G401.6 (cell line): ENCODE measurements at regions not wholly inside any gene's neighbourhood (a gene's known extent, or its start where the extent isn't known, plus 50 kb on each side); places are given as distances from the start of the nearest gene placed in this dataset.
"Not testable (repeated sequence)": the region's sequence is repeated elsewhere in the genome, so short reads cannot be mapped to it uniquely, and the experiment has no call there.

ENCODE experiments used
- FAIRE-seq: peaks from 2 replicates; lab custom pipeline; 2012; peaks lifted over from hg19 to GRCh38; lab: Jason Lieb, UNC

- no peak for FAIRE-seq
These were observed 240.7 kb downstream of the TFEC start for GRCh38 chr7:115789901-115790300.

- FAIRE-seq, result not testable (repeated sequence)
These were observed 241.1 kb downstream of the TFEC start for GRCh38 chr7:115789473-115789872.

DNA sequence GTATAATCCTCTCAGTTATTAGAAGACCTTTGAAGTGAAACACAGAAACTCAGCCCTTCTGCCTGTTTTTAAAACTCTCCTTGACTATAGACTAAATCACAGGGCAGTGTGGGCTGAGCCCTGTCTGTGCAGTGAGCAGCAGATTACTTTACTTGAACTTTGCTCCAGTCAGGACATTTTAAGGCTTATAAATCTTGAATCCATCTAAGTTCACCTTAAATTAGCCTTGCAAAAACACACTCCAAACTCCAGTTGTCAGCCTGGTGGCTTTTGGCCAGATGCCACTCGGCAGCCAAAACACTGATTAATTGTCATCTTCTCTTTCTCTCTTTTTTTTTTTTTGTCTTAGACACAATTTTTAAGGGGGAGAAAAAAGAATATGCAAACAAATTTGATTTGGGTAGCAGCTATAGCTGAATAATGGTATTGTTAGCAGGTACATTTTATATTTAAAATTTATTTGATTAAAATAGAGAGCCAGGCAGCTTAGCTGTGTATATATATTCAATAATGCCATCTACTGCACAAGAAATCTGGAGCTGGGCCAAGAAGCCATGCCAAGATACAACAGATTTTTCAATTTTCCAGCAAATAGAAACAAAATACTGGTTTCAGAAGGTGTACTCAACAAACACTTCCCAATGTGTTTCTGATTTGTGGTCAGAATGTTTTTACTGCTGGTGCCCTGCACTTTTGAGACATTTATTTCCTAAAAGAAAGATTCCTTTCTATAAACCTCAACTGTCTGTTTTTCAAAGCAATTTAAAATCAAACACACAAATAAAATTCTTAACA is 247.7 kb downstream of the TFEC start:
- FAIRE-seq, result no peak

DNA sequence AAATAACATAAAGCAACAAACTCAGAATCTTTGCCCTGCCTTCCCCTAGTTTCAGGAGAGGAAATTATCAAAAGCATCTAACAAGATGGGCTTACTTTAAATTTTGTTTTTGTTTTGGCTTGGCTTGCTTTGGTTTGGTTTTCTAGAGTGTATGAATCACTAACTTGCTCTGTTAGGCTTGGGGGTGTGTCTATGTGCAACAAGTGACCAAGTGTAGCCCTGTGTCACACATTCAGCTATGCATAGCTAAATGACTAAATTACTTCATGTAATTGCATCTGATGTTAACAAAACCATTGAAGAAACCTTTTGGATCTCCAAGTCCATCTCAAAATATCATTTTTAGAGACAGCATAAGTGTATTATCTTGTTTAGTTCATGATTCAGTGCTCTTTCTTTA is 251.0 kb downstream of the TFEC start:
- FAIRE-seq, result no peak

DNA sequence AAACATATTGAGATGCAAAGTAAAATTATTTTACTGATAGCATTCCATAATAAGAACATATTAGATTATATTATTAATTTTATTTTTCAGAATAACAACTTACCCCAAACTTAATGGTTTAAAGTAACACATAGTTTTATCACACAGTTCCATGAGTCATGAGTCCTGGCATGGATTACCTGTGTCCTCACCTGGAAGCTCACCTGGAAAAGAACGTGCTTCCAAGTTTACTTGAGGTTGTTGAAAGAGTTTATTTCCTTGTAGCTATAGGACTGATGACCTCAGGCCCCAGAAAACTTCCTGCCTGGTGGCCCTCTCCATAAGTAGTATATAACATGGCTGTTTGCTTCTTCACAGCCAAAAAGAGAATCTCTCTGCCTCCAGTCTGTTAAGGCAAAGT is 254.6 kb downstream of the TFEC start:
- no peak for FAIRE-seq

DNA sequence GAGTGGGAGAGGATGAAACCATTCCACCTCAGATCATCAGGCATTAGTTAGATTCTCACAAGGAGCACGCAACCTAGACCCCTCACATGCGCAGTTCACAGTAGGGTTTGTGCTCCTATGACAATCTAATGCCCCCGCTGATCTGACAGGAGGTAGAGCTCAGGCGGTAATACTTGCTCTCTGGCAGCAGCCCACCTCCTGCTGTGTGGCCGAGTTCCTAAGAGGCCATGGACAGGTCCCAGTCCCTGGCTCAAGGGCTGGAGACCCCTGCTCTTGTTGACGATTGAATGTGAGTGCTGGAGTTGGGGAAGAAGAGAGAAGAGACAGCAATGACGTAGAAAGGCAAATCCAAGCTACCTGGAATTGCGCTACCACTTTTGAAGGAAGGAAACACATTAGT is 267.2 kb downstream of the TFEC start:
- no peak for FAIRE-seq

GRCh38 chr7:115758025-115758424 is 272.5 kb downstream of the TFEC start:
- no peak for FAIRE-seq

DNA sequence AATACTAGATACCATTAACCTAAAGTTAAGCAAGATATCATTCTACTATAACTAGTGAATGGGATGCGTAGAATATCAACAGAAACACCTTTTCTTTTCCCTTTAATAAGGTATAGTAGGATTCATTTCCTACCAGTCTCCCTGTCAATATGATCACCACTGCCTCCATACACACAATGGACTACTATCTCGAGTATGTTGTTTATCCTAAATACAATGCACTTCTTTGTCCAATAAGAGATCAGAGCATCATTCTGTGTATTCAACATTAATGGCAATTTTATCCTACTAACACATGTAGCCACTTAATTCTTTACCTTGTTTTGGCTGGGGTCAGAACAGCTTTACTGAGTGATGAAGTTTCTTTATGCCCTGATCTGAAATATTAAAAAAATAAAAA is 276.3 kb downstream of the TFEC start:
- no peak for FAIRE-seq

- no peak for FAIRE-seq
These were observed 280.6 kb downstream of the TFEC start for GRCh38 chr7:115749924-115750323.

DNA sequence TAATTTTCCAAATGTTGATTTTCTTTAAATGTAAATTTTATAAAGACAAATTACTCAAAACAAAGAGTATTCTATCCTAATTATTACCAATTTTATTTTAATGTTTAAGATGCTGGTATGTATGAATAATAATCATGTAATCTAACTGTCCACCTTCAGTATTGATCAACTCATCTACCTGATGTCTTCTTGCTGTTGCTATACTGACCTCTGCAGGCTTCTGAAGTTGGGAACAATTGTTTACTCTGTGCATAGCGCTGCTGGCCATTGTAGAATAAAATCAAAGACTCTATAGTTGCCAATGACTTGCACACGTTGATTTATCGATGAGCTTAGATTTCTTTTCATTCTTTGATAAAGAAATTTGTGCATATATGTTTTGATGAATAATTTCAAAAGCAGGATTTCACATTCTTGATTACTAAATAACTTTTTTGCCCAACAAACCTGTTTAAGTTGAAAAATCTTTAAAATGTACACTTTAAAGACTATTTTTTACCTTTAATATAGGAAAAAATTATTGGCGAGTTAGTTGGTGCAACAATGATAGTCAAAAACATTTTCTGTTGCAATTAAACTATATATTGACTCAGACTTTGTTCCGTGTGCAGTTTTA is 282.3 kb downstream of the TFEC start:
- FAIRE-seq, result peak; percentile 82

DNA sequence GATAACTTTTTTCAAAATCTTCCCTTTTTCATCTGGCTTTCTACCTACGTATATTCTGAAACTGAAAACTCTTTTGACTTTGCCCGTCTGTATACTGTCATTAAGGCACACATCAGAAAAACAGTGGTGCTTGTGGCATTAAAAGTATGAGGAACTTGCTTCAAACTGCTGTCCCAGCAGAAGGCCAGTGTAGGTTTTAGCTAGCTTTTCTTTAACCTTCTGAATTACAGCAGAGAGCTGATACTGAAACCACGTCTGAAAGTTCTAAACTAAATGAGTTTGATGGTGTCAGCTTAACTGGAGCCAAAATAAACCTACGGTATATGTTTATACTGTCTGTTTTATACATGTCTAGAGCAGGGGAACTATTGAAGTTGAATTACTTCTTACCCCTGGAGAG is 283.4 kb downstream of the TFEC start:
- no peak for FAIRE-seq

DNA sequence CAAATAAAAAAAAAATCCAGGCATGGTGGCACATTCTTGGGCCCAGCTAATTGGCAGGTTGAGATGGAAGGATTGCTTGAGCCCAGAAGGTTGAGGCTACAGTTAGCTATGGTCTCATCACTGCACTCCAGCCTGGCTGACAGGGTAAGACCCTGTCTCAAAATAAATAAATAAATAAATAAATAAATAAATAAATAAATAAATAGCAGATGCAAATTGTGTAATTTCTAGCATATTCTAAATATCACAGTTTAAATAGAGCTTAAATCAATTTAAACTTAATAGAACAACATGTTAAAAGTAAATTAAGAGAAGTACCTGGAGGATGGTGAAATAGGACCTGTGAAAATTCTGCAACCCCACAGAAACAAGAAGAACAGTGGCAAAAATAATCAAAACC is 290.5 kb downstream of the TFEC start:
- no peak for FAIRE-seq

GRCh38 chr7:115734641-115735040 is 295.9 kb downstream of the TFEC start:
- FAIRE-seq, result no peak

DNA sequence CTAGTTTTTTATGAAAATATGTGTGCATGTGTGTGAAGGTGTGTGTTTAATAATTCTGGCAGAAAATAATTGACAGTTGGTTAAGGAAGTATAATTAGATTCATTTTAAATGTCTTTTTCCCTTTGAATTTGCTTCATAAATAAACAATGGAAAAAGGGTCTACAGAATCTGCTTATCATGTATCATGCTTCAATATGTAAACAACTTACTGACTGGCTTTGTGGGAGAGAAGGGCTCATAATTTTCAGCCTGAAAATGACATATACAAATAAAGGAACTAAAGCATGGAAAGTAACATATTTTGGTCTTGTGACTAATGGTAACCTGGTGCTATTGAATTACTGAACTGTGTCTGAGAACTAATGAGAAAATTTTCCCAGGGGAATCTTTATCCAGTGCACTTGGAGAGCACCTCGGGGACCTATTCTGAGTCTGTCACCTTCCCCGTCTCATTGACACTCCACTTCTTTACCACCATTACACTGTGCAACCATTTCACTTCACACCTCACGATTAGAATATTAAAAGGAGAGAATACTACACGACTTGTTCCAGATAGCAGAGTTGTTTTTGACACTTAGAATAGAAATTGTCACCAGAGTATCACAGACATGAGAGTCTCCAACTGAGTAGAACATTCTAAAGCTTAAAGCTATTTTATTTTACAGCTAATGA is 298.6 kb downstream of the TFEC start:
- FAIRE-seq, result no peak

DNA sequence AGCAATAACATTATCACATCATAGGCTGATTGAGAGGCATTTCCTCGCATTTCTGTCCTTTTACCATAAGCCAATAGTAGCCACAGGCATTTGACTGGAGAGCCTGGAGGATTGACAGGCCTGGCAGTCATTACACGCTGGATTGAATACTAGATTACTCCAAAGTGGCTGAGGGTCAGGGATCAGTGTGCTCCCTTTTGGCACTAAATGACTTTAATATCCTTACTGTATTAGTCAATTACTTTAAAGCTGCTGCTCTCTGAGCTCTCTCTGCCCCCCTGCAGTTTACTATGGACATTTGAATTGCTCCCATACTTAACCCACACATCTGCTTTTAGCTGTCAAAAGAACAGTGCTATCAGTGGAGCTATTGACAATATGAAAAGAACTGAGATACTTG is 302.0 kb downstream of the TFEC start:
- no peak for FAIRE-seq

GRCh38 chr7:115724400-115725056 is 306.0 kb downstream of the TFEC start:
- FAIRE-seq, result no peak

DNA sequence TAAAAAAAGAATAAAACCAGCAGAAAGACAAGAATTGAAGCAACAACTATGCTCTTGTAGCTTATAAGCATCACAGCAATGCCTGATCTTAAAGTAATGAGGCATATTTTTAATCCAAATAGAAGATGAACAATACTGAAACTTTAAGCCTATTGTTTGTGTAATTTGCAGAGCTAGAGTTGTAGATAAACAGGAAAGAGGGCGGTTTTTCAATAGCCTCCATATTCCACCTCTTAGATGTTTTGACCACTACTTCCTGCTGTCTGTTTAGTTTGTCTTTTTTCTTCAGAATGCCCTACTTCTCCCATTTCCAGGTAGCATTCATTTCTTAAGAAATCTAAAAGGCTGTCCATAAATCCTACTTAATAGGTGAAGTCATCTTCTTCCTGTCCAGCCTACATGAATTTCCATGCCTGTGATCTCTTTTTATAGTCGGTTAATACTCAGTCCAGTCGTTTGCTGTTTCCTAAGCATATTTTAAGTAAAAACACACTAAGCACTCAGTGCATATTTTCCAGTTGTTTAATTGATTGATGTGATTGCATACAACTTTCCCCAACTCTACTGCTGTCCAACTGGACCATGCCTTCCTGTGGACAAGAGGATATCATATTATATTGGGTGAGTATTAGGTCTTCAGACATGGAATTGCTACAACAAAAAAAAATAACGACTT is 308.1 kb downstream of the TFEC start:
- FAIRE-seq, result no peak

DNA sequence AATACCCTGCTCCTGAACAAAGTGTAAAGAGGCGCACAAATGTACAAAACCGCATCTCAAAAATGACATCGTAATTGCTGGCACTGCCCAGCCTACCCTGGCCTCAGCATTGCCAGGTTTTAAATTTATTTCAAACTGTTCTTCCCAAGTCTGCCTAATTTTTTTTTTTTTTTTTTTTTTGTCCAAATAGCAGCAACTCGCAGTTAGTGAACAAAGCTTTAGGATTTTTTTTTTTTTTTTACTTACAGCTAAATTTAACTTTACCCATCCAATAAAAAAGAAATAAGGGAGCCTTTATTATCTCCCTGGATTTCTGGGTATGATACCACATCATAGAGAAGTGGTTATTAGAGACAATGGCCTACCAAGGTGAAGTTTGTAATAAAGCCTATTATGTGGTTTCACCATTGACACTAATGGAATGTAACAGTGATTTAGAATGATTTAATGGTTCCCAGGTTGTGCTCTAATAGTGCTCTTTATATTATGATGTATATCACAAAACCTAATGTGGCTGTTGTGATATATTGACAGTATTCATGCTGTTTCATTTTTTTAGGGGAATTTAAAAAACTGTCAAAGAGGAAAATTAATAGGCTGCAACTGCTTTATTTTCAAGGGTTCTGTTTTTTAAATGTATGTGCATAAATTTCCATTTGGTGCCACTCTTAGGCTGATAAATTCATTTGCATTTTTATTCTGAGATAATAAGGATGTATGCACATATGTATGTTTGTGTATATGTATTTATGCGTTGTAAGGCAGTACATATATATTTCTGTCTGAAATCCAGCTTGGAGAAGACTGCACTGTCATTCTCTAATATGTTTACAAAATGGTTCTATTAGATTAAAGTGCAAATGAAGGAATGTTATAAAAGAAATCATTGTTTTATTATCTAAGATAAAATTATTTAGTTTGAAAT is 309.0 kb downstream of the TFEC start:
- FAIRE-seq, result no peak

- no peak for FAIRE-seq
These were observed 310.6 kb downstream of the TFEC start for GRCh38 chr7:115719963-115720362.

DNA sequence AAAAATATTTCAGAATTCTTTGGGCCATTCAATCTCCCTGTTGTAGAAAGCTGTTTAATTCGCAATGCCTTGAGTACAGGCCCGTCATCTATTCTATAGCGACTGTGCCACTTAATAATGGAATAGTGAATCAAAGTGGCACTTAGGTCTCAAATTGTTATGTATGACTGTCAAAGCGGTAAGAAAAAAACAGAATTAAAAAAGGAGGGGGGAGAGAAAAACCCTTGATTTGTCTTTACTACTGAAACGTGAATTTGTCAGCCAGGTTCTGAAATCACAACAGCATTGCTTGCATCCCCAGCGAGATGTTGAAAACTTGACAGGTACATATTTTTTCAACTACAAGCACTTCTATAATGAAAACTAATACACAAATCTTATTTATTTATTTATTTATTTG is 320.9 kb downstream of the TFEC start:
- no peak for FAIRE-seq

DNA sequence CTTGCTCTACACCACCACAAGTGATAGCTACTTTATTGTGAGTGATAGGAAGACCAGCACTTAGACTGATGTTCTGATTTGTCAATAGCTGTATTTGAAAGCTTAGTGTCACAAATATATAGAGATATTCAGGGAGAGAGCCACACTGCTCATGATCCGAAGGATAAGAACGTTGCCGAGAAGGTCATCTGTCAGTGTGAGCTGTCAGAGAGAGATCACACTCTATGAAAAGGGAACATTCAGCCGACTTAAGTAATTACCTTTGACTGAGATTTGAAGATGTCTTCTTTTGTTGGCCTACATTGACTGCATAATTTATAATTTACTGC is 322.6 kb downstream of the TFEC start:
- no peak for FAIRE-seq
